ENCODE measurements at regions not wholly inside any gene's neighbourhood (a gene's known extent, or its start where the extent isn't known, plus 50 kb on each side); places are given as distances from the start of the nearest gene placed in this dataset.

DNA sequence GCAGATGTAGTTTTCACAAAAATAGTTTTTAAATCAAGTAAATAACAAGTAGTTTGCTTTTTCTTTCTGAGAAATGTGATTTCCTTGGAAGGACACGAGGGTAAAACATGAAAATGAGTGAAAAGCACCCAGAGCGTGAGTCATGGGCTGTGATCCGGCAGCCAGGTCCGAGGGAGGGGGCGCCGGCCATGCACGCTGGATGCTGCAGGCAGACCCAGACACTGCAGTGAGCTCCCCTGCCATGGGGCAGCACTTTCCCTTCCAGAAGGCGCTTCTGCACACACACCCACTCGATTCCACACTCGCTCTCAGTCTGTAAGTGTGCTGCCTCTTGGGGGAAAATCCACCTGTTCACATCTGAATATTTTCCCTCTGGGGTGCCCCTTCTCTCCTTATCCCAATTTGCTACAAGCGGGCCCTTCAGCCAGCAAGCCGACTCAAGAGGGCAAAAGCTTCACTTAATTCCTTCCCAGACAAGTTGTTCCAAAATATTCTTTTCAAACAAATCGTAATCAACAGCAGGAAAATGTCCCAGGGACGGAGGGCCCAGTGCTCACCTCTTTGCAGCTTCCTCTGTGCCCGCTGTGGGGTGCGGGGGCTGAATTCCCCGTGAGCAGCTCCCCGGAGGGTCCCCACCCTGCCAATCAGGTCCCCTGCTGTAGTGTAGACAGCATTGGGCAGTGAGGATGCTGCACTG is 87.0 kb upstream of the ID2 start:
- Histone ChIP-seq H3K9me3 (no peaks in the 10 kb centered on the region), H3K27me3 (replicated peaks; ENCODE audit: control insufficient read depth, insufficient read depth, low read length) (no peaks in the 10 kb centered on the region), H3K4me1 (peaks cover 37% of the 10 kb centered on the region), H3K4me3 (ENCODE audit: low read depth, low read length) (no peak overlapping the region), H3K36me3 (ENCODE audit: control insufficient read depth, insufficient read depth, low read length) (no peaks in the 10 kb centered on the region)
- Mint-ChIP-seq H3K36me3 (ENCODE audit: insufficient read depth, unreplicated experiment) (peaks cover 4% of the 10 kb centered on the region), H3K27ac (ENCODE audit: unreplicated experiment) (peak overlapping the region; percentile 32), H3K27me3 (ENCODE audit: insufficient read depth, unreplicated experiment) (no peaks in the 10 kb centered on the region), H3K4me3 (ENCODE audit: unreplicated experiment) (no peak overlapping the region), H3K9me3 (ENCODE audit: unreplicated experiment) (peaks cover 9% of the 10 kb centered on the region), H3K4me1 (ENCODE audit: low read depth, unreplicated experiment) (peaks cover 66% of the 10 kb centered on the region)
- ChIA-PET POLR2A (no interaction called here), CTCF (no interaction called here)
- BruUV-seq (replicated peaks): no TSS peak
- TF ChIP-seq, protein P1, sequence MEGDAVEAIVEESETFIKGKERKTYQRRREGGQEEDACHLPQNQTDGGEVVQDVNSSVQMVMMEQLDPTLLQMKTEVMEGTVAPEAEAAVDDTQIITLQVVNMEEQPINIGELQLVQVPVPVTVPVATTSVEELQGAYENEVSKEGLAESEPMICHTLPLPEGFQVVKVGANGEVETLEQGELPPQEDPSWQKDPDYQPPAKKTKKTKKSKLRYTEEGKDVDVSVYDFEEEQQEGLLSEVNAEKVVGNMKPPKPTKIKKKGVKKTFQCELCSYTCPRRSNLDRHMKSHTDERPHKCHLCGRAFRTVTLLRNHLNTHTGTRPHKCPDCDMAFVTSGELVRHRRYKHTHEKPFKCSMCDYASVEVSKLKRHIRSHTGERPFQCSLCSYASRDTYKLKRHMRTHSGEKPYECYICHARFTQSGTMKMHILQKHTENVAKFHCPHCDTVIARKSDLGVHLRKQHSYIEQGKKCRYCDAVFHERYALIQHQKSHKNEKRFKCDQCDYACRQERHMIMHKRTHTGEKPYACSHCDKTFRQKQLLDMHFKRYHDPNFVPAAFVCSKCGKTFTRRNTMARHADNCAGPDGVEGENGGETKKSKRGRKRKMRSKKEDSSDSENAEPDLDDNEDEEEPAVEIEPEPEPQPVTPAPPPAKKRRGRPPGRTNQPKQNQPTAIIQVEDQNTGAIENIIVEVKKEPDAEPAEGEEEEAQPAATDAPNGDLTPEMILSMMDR (IDR thresholded peaks at IDR 0.05; ENCODE audit: insufficient read depth in 1 of 2, low read depth in 1 of 2, low read length in 1 of 2, severe bottlenecking in 1 of 2, unreplicated experiment in 1 of 2): no peak
- DNase-seq: no peak
- intact Hi-C loops (cut with micrococcal nuclease; ENCODE audit: unreplicated experiment): no loop called here

DNA sequence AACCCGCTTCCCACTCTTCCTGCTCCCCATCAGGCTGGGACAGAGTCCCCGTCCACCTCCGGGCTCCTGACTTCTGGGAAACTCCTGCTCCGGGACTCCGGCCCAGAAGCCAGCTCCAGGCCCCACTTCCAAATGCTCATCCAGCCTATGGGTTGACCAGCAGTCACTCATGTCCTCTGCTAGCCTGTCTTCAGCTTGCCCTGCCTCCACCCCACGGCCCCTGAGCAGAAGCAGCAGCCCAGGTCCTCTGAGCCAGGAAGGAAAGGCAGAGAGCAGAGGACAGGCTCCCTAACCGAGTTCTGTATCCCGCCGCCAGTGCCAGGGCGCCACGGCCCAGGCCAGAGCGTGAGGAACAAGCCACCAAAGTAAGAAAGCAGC is 86.4 kb upstream of the ID2 start:
- POLR2A ChIA-PET: no interaction called here
- H3K27ac Mint-ChIP-seq (ENCODE audit: unreplicated experiment): peak overlapping the region; percentile 32
- H3K27me3 Mint-ChIP-seq (ENCODE audit: insufficient read depth, unreplicated experiment): no peaks in the 10 kb centered on the region
- intact Hi-C loops (cut with micrococcal nuclease; ENCODE audit: unreplicated experiment): no loop called here
- Histone ChIP-seq H3K4me1 (peaks cover 42% of the 10 kb centered on the region), H3K27me3 (replicated peaks; ENCODE audit: control insufficient read depth, insufficient read depth, low read length) (no peaks in the 10 kb centered on the region), H3K9me3 (no peaks in the 10 kb centered on the region), H3K36me3 (ENCODE audit: control insufficient read depth, insufficient read depth, low read length) (no peaks in the 10 kb centered on the region), H3K4me3 (ENCODE audit: low read depth, low read length) (no peak overlapping the region)
- BruUV-seq (replicated peaks): no TSS peak
- TF ChIP-seq, protein P1 (IDR thresholded peaks at IDR 0.05; ENCODE audit: insufficient read depth in 1 of 2, low read depth in 1 of 2, low read length in 1 of 2, severe bottlenecking in 1 of 2, unreplicated experiment in 1 of 2): no peak
- peaks cover 4% of the 10 kb centered on the region for H3K36me3 Mint-ChIP-seq (ENCODE audit: insufficient read depth, unreplicated experiment)
- H3K9me3 Mint-ChIP-seq (ENCODE audit: unreplicated experiment): peaks cover 9% of the 10 kb centered on the region
- CTCF ChIA-PET: no interaction called here
- no peak overlapping the region for H3K4me3 Mint-ChIP-seq (ENCODE audit: unreplicated experiment)
- DNase-seq: no peak
- H3K4me1 Mint-ChIP-seq (ENCODE audit: low read depth, unreplicated experiment): peaks cover 66% of the 10 kb centered on the region

DNA sequence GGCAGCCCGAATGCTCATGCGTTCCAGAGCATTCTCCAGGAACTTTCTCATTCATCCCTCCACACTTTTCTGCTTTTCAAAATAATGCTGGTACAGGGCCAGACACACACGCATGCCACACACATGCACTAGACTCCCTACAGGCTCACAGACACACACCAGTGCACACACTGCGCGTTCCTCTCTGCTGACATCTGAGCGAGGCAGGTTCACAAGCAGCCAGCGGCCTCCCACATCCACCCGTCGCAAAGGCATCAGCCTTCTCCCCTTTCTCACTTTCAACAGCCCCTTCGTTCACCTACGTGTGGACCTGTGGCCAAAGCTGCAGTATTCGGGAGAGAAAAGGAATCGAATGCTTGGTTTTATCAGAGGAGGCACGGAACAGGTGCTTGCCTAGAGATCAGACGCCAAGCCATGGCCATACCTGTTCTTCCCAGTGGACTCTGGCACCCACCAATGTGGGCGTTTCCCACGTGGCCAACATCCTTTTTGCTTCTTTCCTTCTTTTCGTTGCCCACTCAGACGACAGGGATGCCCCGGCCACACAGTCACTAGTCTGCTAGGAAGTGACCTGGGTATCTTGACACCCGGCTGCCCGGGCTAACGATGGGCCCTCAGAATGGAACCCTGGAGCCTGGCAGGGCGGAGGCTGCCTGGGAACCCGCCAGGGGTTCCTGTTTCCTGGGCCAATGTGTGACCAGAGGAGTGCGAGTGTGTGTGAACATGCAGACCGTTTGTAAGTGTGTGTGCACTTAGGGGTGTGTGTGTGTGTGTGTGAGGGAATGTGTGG is 85.8 kb upstream of the ID2 start:
- peak overlapping the region; percentile 61 for H3K27ac Mint-ChIP-seq (ENCODE audit: unreplicated experiment)
- H3K4me3 ChIP-seq (ENCODE audit: low read depth, low read length): no peak overlapping the region
- H3K4me1 ChIP-seq: peaks cover 42% of the 10 kb centered on the region
- DNase-seq: no peak
- H3K4me1 Mint-ChIP-seq (ENCODE audit: low read depth, unreplicated experiment): peaks cover 64% of the 10 kb centered on the region
- H3K9me3 Mint-ChIP-seq (ENCODE audit: unreplicated experiment): peaks cover 9% of the 10 kb centered on the region
- H3K4me3 Mint-ChIP-seq (ENCODE audit: unreplicated experiment): no peak overlapping the region
- intact Hi-C loops (cut with micrococcal nuclease; ENCODE audit: unreplicated experiment): no loop called here
- no peaks in the 10 kb centered on the region for H3K27me3 Mint-ChIP-seq (ENCODE audit: insufficient read depth, unreplicated experiment)
- H3K27me3 ChIP-seq (replicated peaks; ENCODE audit: control insufficient read depth, insufficient read depth, low read length): no peaks in the 10 kb centered on the region
- no peaks in the 10 kb centered on the region for H3K9me3 ChIP-seq
- ChIA-PET CTCF (no interaction called here), POLR2A (no interaction called here)
- TF ChIP-seq, protein P1 (IDR thresholded peaks at IDR 0.05; ENCODE audit: insufficient read depth in 1 of 2, low read depth in 1 of 2, low read length in 1 of 2, severe bottlenecking in 1 of 2, unreplicated experiment in 1 of 2): no peak
- H3K36me3 Mint-ChIP-seq (ENCODE audit: insufficient read depth, unreplicated experiment): peaks cover 4% of the 10 kb centered on the region
- no peaks in the 10 kb centered on the region for H3K36me3 ChIP-seq (ENCODE audit: control insufficient read depth, insufficient read depth, low read length)
- BruUV-seq (replicated peaks): no TSS peak

All from Caco-2 (cell line).